ENCODE measurements at regions not wholly inside any gene's neighbourhood (a gene's known extent, or its start where the extent isn't known, plus 50 kb on each side); places are given as distances from the start of the nearest gene placed in this dataset.

GRCh38 chr4:83177182-83177581 is 62.7 kb upstream of the PLAC8 start:
- 0% methylated on average over 1 of the region's 1 CpG for WGBS, 3 donors
- Histone ChIP-seq H3K27ac (no peak overlapping the region), H3K27me3 (ENCODE audit: insufficient read depth in 3 of 3, low read length in 2 of 3) (no peaks in the 10 kb centered on the region), H3K36me3 (ENCODE audit: insufficient read depth in 1 of 2, low read depth in 1 of 2) (no peaks in the 10 kb centered on the region), H3K4me1 (no peaks in the 10 kb centered on the region), H3K9me3 (no peaks in the 10 kb centered on the region), H3K4me3 (no peak overlapping the region)
- no peak for TF ChIP-seq CTCF (IDR thresholded peaks at IDR 0.05)
- ATAC-seq (no peak), DNase-seq (no peak)
- intact Hi-C loops (cut with DNase I), result no loop called here

GRCh38 chr4:83174844-83175414 is 60.4 kb upstream of the PLAC8 start:
- intact Hi-C loops (cut with DNase I), result no loop called here
- no peak overlapping the region for H3K27ac ChIP-seq
- no peaks in the 10 kb centered on the region for H3K4me1 ChIP-seq
- H3K4me3 ChIP-seq, result no peak overlapping the region
- H3K9me3 ChIP-seq, result no peaks in the 10 kb centered on the region
- H3K36me3 ChIP-seq (ENCODE audit: insufficient read depth in 1 of 2, low read depth in 1 of 2), result no peaks in the 10 kb centered on the region
- no peak for TF ChIP-seq CTCF (IDR thresholded peaks at IDR 0.05)
- ATAC-seq, result no peak
- no peaks in the 10 kb centered on the region for H3K27me3 ChIP-seq (ENCODE audit: insufficient read depth in 3 of 3, low read length in 2 of 3)
- 85 to 87% (median 86%) methylated on average over 4 of the region's 4 CpGs for WGBS, 3 donors
- no peak for DNase-seq

GRCh38 chr4:83172371-83172770 is 57.8 kb upstream of the PLAC8 start:
- H3K27me3 ChIP-seq (ENCODE audit: insufficient read depth in 3 of 3, low read length in 2 of 3), result no peaks in the 10 kb centered on the region
- no peaks in the 10 kb centered on the region for H3K9me3 ChIP-seq
- no peaks in the 10 kb centered on the region for H3K36me3 ChIP-seq (ENCODE audit: insufficient read depth in 1 of 2, low read depth in 1 of 2)
- no peak overlapping the region for H3K27ac ChIP-seq
- DNase-seq (no peak), ATAC-seq (no peak)
- 88 to 92% (median 90%) methylated on average over 5 of the region's 5 CpGs for WGBS, 3 donors
- no peak overlapping the region for H3K4me3 ChIP-seq
- no peaks in the 10 kb centered on the region for H3K4me1 ChIP-seq
- no peak for TF ChIP-seq CTCF (IDR thresholded peaks at IDR 0.05)
- intact Hi-C loops (cut with DNase I), result no loop called here

- TF ChIP-seq CTCF (IDR thresholded peaks at IDR 0.05), result no peak
- Histone ChIP-seq H3K36me3 (ENCODE audit: insufficient read depth in 1 of 2, low read depth in 1 of 2) (no peaks in the 10 kb centered on the region), H3K27ac (no peak overlapping the region), H3K4me3 (no peak overlapping the region), H3K4me1 (no peaks in the 10 kb centered on the region), H3K9me3 (no peaks in the 10 kb centered on the region), H3K27me3 (ENCODE audit: insufficient read depth in 3 of 3, low read length in 2 of 3) (no peaks in the 10 kb centered on the region)
- intact Hi-C loops (cut with DNase I), result no loop called here
- ATAC-seq, result no peak
- 73 to 77% (median 77%) methylated on average over 2 of the region's 2 CpGs for WGBS, 3 donors
- no peak for DNase-seq
These were observed 57.0 kb upstream of the PLAC8 start for GRCh38 chr4:83171436-83172039.

- H3K4me1 ChIP-seq, result no peaks in the 10 kb centered on the region
- intact Hi-C loops (cut with DNase I), result no loop called here
- ATAC-seq (no peak), DNase-seq (no peak)
- H3K27ac ChIP-seq, result no peak overlapping the region
- H3K27me3 ChIP-seq (ENCODE audit: insufficient read depth in 3 of 3, low read length in 2 of 3), result no peaks in the 10 kb centered on the region
- H3K9me3 ChIP-seq, result no peaks in the 10 kb centered on the region
- WGBS, 3 donors, result 57 to 69% (median 66%) methylated on average over 4 of the region's 4 CpGs
- H3K36me3 ChIP-seq (ENCODE audit: insufficient read depth in 1 of 2, low read depth in 1 of 2), result no peaks in the 10 kb centered on the region
- no peak for TF ChIP-seq CTCF (IDR thresholded peaks at IDR 0.05)
- H3K4me3 ChIP-seq, result no peak overlapping the region
These were observed 56.4 kb upstream of the PLAC8 start for GRCh38 chr4:83170952-83171399.

Data from psoas muscle (tissue), 7 donors.